ENCODE measurements at regions not wholly inside any gene's neighbourhood (a gene's known extent, or its start where the extent isn't known, plus 50 kb on each side); places are given as distances from the start of the nearest gene placed in this dataset.
"Not testable (repeated sequence)": the region's sequence is repeated elsewhere in the genome, so short reads cannot be mapped to it uniquely, and the experiment has no call there.

GRCh38 chr3:101913168-101913567, 63.9 kb downstream of the NFKBIZ start:
- DNase-seq (ENCODE audit: low read depth in 3 of 3, low spot score in 2 of 3): no peak

GRCh38 chr3:101917761-101918160, 68.4 kb downstream of the NFKBIZ start:
- not testable (repeated sequence) for DNase-seq (ENCODE audit: low read depth in 3 of 3, low spot score in 2 of 3)

GRCh38 chr3:101922151-101922725, 72.9 kb downstream of the NFKBIZ start:
- DNase-seq (ENCODE audit: low read depth in 3 of 3, low spot score in 2 of 3): not testable (repeated sequence)

DNA sequence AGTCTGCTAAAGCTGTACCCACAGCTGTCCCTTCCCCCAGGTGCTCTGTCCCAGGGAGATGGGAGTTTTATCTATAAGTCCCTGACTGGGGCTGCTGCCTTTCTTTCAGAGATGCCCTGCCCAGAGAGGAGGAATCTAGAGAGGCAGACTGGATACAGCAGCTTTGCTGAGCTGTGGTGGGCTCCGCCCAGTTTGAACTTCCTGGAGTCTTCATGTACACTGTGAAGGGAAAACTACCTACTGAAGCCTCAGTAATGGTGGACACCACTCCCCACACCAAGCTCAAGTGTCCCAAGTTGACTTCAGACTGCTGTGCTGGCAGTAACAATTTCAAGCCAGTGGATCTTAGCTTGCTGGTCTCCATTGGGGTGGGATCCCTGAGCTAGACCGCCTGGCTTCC, 75.3 kb downstream of the NFKBIZ start:
- not testable (repeated sequence) for DNase-seq (ENCODE audit: low read depth in 3 of 3, low spot score in 2 of 3)

GRCh38 chr3:101925124-101925523, 75.8 kb downstream of the NFKBIZ start:
- DNase-seq (ENCODE audit: low read depth in 3 of 3, low spot score in 2 of 3): not testable (repeated sequence)

GRCh38 chr3:101925564-101925963, 76.2 kb downstream of the NFKBIZ start:
- DNase-seq (ENCODE audit: low read depth in 3 of 3, low spot score in 2 of 3): no peak

DNA sequence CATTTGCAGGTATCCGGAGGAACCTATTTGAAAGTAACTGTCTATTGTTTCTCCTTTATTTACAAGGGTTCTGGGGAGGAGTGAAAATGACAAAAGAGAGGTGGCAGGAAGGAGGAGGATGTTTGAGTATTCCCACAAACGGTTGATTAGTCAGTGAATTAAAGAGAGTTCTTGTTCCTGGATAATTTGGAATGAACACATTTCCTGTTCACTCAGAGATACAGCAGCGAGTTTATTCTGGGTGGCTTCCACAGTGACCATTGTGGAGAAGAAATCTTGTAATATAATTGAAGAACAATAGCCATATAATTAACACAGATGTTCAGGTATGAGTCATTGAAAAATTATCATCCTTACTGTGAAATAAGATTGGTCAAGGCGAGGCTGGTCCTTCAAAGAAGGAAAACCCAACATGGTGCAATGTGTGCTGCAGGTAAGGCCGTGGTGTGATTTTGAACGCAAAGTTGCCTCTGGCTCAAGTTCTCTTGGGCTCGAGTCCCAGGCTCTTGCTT, 77.3 kb downstream of the NFKBIZ start:
- no peak for DNase-seq (ENCODE audit: low read depth in 3 of 3, low spot score in 2 of 3)

DNA sequence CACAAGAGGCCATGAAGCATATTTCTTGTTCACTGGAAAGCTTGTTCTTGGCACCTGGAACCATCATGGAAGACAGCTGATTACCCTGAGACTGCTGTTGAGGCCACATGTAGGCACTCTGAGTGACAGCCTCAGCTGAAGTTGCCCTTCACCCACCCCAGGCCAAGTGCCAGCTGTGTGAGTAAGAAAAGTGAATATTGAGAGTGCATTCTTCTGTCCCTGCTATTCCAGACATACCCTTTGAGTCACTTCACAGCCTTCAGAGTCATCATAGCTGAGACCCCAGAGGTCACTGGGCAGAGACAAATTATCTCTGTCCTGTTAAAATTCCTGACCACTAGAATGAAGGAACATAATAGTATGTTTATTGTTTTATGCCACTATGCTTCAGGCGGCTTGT, 79.6 kb downstream of the NFKBIZ start:
- DNase-seq (ENCODE audit: low read depth in 3 of 3, low spot score in 2 of 3): no peak

DNA sequence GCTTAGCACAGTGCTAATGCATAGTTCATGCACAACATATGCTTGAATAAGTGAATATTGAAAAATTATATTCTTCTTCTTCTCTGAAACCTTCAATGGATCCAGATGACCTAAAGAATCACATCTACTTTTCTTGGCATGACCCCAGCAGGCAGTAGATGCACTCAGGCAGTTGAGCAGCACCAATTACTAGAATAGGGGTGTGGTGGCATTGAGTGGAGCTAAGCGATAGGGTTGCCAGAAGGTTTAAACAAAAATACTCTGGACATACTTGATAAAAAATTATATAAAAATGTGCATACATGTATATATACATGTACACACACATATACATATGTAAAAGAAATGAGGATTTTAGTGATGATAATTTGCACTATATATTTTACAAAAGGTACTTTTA, 81.8 kb downstream of the NFKBIZ start:
- no peak for DNase-seq (ENCODE audit: low read depth in 3 of 3, low spot score in 2 of 3)

GRCh38 chr3:101932326-101933068, 83.2 kb downstream of the NFKBIZ start:
- no peak for DNase-seq (ENCODE audit: low read depth in 3 of 3, low spot score in 2 of 3)

DNA sequence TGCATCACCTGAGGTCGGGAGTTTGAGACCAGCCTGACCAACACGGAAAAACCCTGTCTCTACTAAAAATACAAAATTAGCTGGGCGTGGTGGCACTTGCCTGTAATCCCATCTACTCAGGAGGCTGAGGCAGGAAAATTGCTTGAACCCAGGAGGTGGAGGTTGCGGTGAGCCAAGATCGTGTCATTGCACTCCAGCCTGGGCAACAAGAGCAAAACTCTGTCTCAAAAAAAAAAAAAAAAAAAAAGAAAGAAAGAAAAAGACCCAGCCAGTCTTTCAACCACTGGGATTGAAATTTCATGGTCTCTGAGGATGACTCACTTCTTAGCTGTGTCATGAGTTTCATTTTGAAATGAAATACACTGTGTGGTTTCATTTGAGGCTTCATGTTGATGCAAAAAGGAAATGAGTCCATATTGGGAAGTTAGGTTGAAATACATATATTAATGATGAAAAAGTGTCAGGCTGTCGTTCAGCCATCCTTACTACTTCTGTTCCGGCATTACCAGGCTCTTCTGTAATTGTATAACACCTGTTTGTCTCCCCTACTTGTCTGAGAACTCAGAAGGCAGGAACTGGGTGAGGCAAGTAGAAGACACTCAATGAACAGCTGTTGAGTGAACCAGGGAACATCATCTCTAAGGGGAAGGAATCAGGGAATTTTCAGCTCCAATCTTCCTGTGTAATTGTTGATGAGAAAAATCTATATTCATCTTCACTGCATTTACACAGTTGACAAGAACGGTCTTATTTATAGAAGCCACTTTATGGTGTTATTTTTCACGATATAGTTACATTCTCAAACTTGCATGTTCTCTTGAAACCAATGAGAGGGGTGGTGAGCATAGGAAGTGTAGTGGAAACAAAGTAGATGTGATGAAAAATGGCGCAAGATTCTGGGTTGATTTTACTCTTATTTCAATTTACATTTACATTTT, 87.4 kb downstream of the NFKBIZ start:
- no peak for DNase-seq (ENCODE audit: low read depth in 3 of 3, low spot score in 2 of 3)

DNA sequence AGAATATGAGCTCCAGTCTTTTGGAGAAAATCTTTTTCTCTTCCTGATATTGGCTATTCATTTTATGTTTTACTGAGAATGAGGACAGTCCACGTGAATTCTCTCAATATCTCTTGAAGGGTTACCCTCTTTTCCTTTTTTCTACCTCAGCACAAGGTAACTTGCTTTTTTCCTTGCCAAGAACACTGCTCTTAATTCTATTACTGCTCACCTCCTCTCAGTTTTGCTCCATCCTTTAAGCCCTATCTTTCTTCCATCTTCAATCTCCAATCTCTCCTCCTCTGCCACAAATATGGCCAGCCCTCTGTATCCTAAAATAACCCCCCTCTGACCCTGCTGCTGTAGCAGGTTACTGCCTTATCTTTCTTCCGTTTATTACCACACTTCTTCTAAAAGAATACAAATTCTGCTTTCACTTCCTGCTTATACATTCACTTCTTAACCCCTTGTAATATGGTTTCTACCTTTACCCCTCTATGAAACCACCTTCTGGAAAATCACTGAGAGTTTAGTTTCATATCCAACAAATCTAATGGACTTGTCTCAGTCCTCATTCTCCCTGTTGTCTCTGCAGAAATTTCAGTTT, 89.0 kb downstream of the NFKBIZ start:
- DNase-seq (ENCODE audit: low read depth in 3 of 3, low spot score in 2 of 3): no peak

DNA sequence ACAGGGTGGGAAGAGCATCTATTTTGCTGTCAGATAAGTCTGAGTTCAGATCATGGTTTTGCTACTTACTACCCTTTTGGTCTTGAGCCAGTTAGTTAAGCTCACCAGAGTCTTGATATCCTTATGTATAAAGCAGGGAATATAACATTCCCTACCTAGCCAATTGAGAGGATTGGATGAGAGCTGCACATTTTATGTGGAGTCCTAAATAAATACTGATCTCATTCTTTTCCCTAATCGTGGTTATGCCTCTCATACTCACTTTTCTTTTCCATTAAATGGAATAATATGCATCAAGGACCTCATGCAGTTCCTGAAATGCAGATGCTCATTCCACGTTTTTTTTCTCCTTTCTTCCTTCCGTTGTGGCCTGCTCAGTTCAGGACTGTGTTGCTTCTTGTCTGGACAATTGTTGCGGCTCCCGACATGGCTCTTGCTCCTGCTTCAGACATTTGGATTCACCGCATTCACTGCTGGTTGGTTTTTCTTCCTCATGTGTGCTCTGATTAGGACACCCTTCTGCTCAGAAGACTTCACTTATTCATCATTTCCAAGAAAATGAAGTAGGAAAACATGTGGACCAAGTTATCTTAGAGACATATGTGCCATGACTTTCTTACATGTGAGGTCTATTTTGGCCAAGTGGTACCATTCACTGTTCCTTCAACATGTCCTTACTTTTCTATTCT, 90.2 kb downstream of the NFKBIZ start:
- no peak for DNase-seq (ENCODE audit: low read depth in 3 of 3, low spot score in 2 of 3)

DNA sequence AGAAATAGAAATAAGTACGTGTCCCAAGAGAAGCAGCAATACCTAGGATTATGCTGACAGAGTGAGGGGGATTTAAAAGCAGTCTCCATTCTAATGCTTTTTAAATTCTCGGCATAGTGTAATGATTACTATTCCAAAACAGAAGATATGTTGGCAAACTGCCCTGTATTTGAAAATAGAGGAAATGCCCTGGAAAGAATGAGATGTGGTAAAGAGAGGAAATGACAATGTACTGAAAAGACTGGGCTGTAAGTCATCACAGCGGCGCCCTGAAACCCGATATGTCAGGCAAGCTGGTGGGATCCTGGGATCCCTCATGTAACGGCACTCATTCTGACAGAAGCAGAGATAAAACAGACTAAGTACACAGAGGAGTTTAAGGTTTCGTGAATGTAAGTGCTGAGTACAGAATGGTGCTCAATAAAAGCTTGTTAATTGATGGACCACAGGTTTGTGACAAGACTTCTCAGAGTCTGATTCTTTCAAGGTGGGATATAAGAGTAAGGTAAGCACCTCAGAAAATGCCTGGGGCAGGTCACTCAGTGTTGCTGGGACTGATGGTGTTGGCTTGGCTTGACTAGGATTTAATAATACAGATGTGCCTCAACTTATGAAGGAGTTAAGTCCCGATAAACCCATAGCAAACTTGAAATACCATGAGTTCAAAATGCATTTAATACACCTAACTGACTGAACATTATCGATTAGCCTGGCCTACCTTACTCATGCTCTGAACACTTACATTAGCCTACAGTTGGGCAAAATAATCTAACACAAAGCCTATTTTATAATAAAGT, 91.4 kb downstream of the NFKBIZ start:
- DNase-seq (ENCODE audit: low read depth in 3 of 3, low spot score in 2 of 3): no peak

DNA sequence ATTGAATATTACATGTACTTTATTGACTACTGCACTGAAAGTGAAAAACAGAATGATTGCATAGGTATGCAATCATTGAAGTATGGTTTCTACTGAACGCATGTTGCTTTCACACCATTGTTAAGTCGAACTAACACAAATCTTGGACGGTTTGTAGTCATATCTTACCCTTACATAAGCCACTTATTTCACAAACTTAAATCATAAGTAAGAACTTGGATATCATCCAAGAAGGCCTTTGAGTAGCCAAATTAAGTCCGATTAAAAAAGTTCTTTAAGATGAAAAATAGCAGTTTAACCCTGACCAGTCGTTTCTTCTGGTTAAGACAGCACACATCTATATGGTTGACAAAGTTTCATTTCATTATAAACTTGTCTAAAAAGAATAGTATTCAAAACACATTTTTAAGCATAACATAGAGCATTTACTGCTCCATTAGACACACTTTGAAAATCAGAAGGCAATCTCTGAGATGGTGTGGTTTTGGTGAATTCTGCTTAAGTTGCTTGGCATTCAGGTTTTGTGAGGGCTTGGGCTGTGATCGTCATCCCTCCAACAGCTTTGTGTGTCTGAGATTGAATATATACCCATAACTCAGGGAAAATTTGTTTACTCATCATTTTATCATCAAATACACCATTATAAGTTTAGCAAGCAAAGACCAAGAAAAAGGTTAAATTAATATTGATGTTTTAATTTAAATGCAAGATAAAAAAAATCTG, 92.2 kb downstream of the NFKBIZ start:
- DNase-seq (ENCODE audit: low read depth in 3 of 3, low spot score in 2 of 3): no peak

DNA sequence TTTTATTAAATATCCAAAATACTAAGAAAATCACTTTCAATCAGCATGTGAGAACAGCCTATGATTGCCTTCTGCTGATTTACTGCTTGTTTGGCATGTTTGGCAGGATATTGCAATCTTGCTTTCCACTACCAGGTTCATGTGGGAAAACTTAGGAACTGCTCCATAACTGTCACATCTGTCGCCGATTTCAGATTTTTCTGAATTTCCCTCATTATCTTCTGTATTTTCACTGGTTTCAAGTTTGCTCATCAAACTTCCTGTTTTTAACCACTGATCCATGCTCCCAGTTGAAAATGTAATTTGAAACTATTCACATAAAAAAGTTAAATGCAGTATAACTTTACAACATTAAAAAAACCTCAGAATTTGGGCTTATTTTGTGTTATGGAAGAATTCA, 93.0 kb downstream of the NFKBIZ start:
- no peak for DNase-seq (ENCODE audit: low read depth in 3 of 3, low spot score in 2 of 3)

DNA sequence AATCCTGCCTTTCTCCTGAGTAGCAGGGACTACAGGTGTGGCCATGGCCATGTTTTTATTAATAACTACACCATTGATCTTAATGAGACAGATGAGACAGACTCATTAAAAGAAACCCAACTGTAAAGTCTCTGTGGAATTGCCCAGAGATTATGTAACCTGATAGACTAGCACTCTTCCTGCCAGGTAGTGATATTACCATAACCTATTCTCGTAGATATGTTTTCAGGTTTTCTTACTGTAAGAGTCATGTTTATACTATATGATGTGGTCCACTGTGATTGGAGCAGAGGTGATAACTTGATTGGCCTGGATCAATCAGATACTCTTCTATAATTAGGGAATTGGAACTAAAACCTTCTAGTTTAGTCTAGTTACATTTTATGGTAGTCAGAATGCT, 93.7 kb downstream of the NFKBIZ start:
- DNase-seq (ENCODE audit: low read depth in 3 of 3, low spot score in 2 of 3): no peak

- no peak for DNase-seq (ENCODE audit: low read depth in 3 of 3, low spot score in 2 of 3)
Measured at GRCh38 chr3:101944308-101944707, 95.0 kb downstream of the NFKBIZ start.

- no peak for DNase-seq (ENCODE audit: low read depth in 3 of 3, low spot score in 2 of 3)
Measured at GRCh38 chr3:101945980-101946379, 96.7 kb downstream of the NFKBIZ start.

Measured in right renal cortex interstitium (tissue), 3 donors.